ENCODE measurements at regions not wholly inside any gene's neighbourhood (a gene's known extent, or its start where the extent isn't known, plus 50 kb on each side); places are given as distances from the start of the nearest gene placed in this dataset.

DNA sequence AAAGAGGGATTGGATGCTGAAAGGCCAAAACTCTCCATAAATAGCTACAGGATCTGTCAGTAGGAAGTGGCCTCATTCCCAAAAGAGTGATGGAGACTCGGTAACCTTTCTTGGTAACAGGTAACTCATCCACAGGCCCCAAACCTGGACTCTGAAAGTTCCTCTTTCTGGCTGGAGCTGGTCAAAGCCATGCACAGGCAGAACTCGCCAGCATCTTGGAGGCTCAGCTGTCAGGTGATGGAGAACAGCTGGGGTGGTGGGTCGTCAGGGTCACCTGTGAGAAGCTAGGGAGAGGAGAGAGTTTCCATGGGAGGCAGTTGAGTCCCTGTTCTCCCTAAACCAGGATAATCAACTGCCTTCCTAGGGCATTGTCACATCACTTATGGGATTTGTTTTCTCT is 354.3 kb upstream of the GATB start:
- TF ChIP-seq KLF1 (tag by site-specific recombination; IDR thresholded peaks at IDR 0.05) = no peak
- TF ChIP-seq, protein P1, sequence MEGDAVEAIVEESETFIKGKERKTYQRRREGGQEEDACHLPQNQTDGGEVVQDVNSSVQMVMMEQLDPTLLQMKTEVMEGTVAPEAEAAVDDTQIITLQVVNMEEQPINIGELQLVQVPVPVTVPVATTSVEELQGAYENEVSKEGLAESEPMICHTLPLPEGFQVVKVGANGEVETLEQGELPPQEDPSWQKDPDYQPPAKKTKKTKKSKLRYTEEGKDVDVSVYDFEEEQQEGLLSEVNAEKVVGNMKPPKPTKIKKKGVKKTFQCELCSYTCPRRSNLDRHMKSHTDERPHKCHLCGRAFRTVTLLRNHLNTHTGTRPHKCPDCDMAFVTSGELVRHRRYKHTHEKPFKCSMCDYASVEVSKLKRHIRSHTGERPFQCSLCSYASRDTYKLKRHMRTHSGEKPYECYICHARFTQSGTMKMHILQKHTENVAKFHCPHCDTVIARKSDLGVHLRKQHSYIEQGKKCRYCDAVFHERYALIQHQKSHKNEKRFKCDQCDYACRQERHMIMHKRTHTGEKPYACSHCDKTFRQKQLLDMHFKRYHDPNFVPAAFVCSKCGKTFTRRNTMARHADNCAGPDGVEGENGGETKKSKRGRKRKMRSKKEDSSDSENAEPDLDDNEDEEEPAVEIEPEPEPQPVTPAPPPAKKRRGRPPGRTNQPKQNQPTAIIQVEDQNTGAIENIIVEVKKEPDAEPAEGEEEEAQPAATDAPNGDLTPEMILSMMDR (tag by site-specific recombination; IDR thresholded peaks at IDR 0.05) = no peak
- no peak for TF ChIP-seq ZNF747 (tag by site-specific recombination; IDR thresholded peaks at IDR 0.05)
- TF ChIP-seq ZBTB11 (tag by site-specific recombination; conservative IDR thresholded peaks at IDR 0.05; ENCODE audit: low read depth) = no peak
